Trophoblast cell (in vitro differentiated cells and primary cell): ENCODE measurements at regions not wholly inside any gene's neighbourhood (a gene's known extent, or its start where the extent isn't known, plus 50 kb on each side); places are given as distances from the start of the nearest gene placed in this dataset.

ENCODE experiments used
- DNase-seq, 2 donors: peaks; one replicate each; pipeline ENCODE4 v3.0.0-alpha.2; 2016
- H2AFZ ChIP-seq: 2 replicates; pipeline ENCODE4 v1.6.1; 2013; ENCODE audit warnings: low read length, moderate library complexity, mild to moderate bottlenecking; ENCODE audit not compliant: insufficient read depth, poor library complexity
- H2AK5ac ChIP-seq: 2 replicates; pipeline ENCODE4 v1.6.1; 2013; ENCODE audit warnings: mild to moderate bottlenecking, low read length
- H2BK120ac ChIP-seq: 2 replicates; pipeline ENCODE4 v1.6.1; 2013; ENCODE audit warnings: low read length, mild to moderate bottlenecking, moderate library complexity; ENCODE audit not compliant: insufficient read depth, poor library complexity
- H2BK12ac ChIP-seq: 2 replicates; pipeline ENCODE4 v1.6.1; 2013; ENCODE audit warnings: mild to moderate bottlenecking, low read length, moderate library complexity
- H2BK5ac ChIP-seq: 2 replicates; pipeline ENCODE4 v1.6.1; 2013; ENCODE audit warnings: low read length, low read depth, moderate library complexity, mild to moderate bottlenecking; ENCODE audit not compliant: poor library complexity
- H3K14ac ChIP-seq: 2 replicates; pipeline ENCODE4 v1.6.1; 2013; ENCODE audit warnings: mild to moderate bottlenecking, low read length
- H3K18ac ChIP-seq: 2 replicates; pipeline ENCODE4 v1.6.1; 2013; ENCODE audit warnings: mild to moderate bottlenecking, low read length
- H3K23ac ChIP-seq: 2 replicates; pipeline ENCODE4 v1.6.1; 2013; ENCODE audit warnings: low read length
- H3K27ac ChIP-seq: 2 replicates; pipeline ENCODE4 v1.5.1; 2013; ENCODE audit warnings: low read depth, mild to moderate bottlenecking, inconsistent platforms, low read length, moderate library complexity
- H3K27me3 ChIP-seq: 2 replicates; pipeline ENCODE4 v1.6.1; 2013; ENCODE audit warnings: inconsistent platforms, mild to moderate bottlenecking, low read length, moderate library complexity; ENCODE audit not compliant: insufficient read depth
- H3K36me3 ChIP-seq, 2 experiments: 1 replicate in 1 of 2; 2 replicates in 1 of 2; pipeline ENCODE4 v1.6.1; 2013; ENCODE audit warnings: low read length in 2 of 2, mild to moderate bottlenecking in 2 of 2, moderate library complexity in 1 of 2; ENCODE audit not compliant: insufficient read depth in 2 of 2, control insufficient read depth in 1 of 2
- H3K4ac ChIP-seq: 2 replicates; pipeline ENCODE4 v1.6.1; 2013; ENCODE audit warnings: low read depth, mild to moderate bottlenecking, low read length, moderate library complexity
- H3K4me1 ChIP-seq, 2 experiments: 1 replicate in 1 of 2; 2 replicates in 1 of 2; pipeline ENCODE4 v1.6.1; 2013; ENCODE audit warnings: low read length in 2 of 2, mild to moderate bottlenecking in 2 of 2, moderate library complexity in 1 of 2; ENCODE audit not compliant: insufficient read depth in 2 of 2, control insufficient read depth in 1 of 2
- H3K4me2 ChIP-seq: 2 replicates; pipeline ENCODE4 v1.6.1; 2013; ENCODE audit warnings: inconsistent platforms, mild to moderate bottlenecking, low read length, moderate library complexity
- H3K4me3 ChIP-seq: 2 replicates; pipeline ENCODE4 v1.5.1; 2013; ENCODE audit warnings: mild to moderate bottlenecking, low read depth, low read length, inconsistent platforms
- H3K79me1 ChIP-seq: one replicate; pipeline ENCODE4 v1.6.1; 2013; ENCODE audit warnings: low read length
- H3K79me2 ChIP-seq: 2 replicates; pipeline ENCODE4 v1.6.1; 2013; ENCODE audit warnings: low read length, mild to moderate bottlenecking; ENCODE audit not compliant: control insufficient read depth, insufficient read depth, poor library complexity
- H3K9ac ChIP-seq: 2 replicates; pipeline ENCODE4 v1.6.1; 2013; ENCODE audit warnings: mild to moderate bottlenecking, low read length
- H3K9me3 ChIP-seq: 2 replicates; pipeline ENCODE4 v1.6.1; 2013; ENCODE audit warnings: low read depth, mild to moderate bottlenecking, control low read depth, inconsistent platforms, low read length; ENCODE audit not compliant: insufficient read depth
- H4K12ac ChIP-seq: 2 replicates; pipeline ENCODE4 v1.6.1; 2013; ENCODE audit warnings: low read depth, mild to moderate bottlenecking, low read length, moderate library complexity
- H4K8ac ChIP-seq: 2 replicates; pipeline ENCODE4 v1.6.1; 2013; ENCODE audit warnings: low read depth, mild to moderate bottlenecking, low read length, moderate library complexity
- H4K91ac ChIP-seq: one replicate; pipeline ENCODE4 v1.6.1; 2013; ENCODE audit warnings: low read depth, mild to moderate bottlenecking, low read length, moderate library complexity
- WGBS: extraction: QIAGEN DNeasy Blood & Tissue Kit; methylation state at CpG from one replicate; pipeline ENCODE4 v1.1.7; 2013; ENCODE audit warnings: missing lambda C conversion rate; ENCODE audit not compliant: insufficient read length, insufficient coverage; ENCODE audit errors: extremely low coverage; 5-methylcytosine and 5-hydroxymethylcytosine counted together

GRCh38 chr5:85843535-85843934 lies 774.2 kb upstream of the COX7C start:
- Histone ChIP-seq H4K91ac (no peak overlapping the region), H3K9ac (peak overlapping the region; percentile 22), H3K14ac (no peak overlapping the region), H4K12ac (no peak overlapping the region), H3K18ac (no peak overlapping the region), H3K9me3 (peaks cover 1% of the 10 kb centered on the region), H4K8ac (no peak overlapping the region), H3K4me1 (no peaks in the 10 kb centered on the region), H2BK5ac (no peak overlapping the region), H3K79me1 (no peaks in the 10 kb centered on the region), H3K79me2 (no peaks in the 10 kb centered on the region), H3K4me3 (no peak overlapping the region), H3K36me3 (no peaks in the 10 kb centered on the region), H2AK5ac (no peak overlapping the region), H2BK12ac (no peak overlapping the region), H3K4me2 (no peak overlapping the region), H3K4ac (no peak overlapping the region), H2BK120ac (no peak overlapping the region), H2AFZ (no peak overlapping the region), H3K27me3 (no peaks in the 10 kb centered on the region), H3K23ac (no peak overlapping the region), H3K27ac (no peak overlapping the region)
- no CpG with 5 or more reads among the region's 11 CpGs for WGBS
- DNase-seq = no peak

GRCh38 chr5:85849411-85849810 lies 768.3 kb upstream of the COX7C start:
- no peak for DNase-seq
- H2AK5ac ChIP-seq = no peak overlapping the region
- no peak overlapping the region for H3K4me3 ChIP-seq
- no peak overlapping the region for H3K18ac ChIP-seq
- H3K27me3 ChIP-seq = no peaks in the 10 kb centered on the region
- H2BK120ac ChIP-seq = no peak overlapping the region
- no peak overlapping the region for H3K27ac ChIP-seq
- no peaks in the 10 kb centered on the region for H3K79me1 ChIP-seq
- no peak overlapping the region for H4K12ac ChIP-seq
- H3K14ac ChIP-seq = no peak overlapping the region
- no peak overlapping the region for H3K4ac ChIP-seq
- no CpG with 5 or more reads among the region's 4 CpGs for WGBS
- no peak overlapping the region for H3K4me2 ChIP-seq
- no peak overlapping the region for H3K9ac ChIP-seq
- no peak overlapping the region for H2BK12ac ChIP-seq
- no peaks in the 10 kb centered on the region for H3K36me3 ChIP-seq
- H4K91ac ChIP-seq = no peak overlapping the region
- H2BK5ac ChIP-seq = no peak overlapping the region
- peaks cover 3% of the 10 kb centered on the region for H3K9me3 ChIP-seq
- no peak overlapping the region for H4K8ac ChIP-seq
- H3K79me2 ChIP-seq = no peaks in the 10 kb centered on the region
- H2AFZ ChIP-seq = no peak overlapping the region
- no peaks in the 10 kb centered on the region for H3K4me1 ChIP-seq
- no peak overlapping the region for H3K23ac ChIP-seq

- Histone ChIP-seq H3K18ac (no peak overlapping the region), H4K91ac (no peak overlapping the region), H3K36me3 (no peaks in the 10 kb centered on the region), H3K79me1 (no peaks in the 10 kb centered on the region), H3K79me2 (no peaks in the 10 kb centered on the region), H3K27ac (no peak overlapping the region), H3K9me3 (no peaks in the 10 kb centered on the region), H3K4me1 (no peaks in the 10 kb centered on the region), H3K4me2 (no peak overlapping the region), H2BK12ac (no peak overlapping the region), H3K23ac (no peak overlapping the region), H3K14ac (no peak overlapping the region), H2AK5ac (no peak overlapping the region), H3K4me3 (no peak overlapping the region), H4K8ac (no peak overlapping the region), H2AFZ (no peak overlapping the region), H3K9ac (no peak overlapping the region), H2BK5ac (no peak overlapping the region), H2BK120ac (no peak overlapping the region), H4K12ac (no peak overlapping the region), H3K27me3 (no peaks in the 10 kb centered on the region), H3K4ac (no peak overlapping the region)
- no peak for DNase-seq
- WGBS = no CpG with 5 or more reads among the region's 3 CpGs
Measured at GRCh38 chr5:85865296-85865695, 752.4 kb upstream of the COX7C start.

- no peak overlapping the region for H4K8ac ChIP-seq
- H3K79me2 ChIP-seq = no peaks in the 10 kb centered on the region
- DNase-seq = no peak
- H3K14ac ChIP-seq = no peak overlapping the region
- no peak overlapping the region for H3K23ac ChIP-seq
- H3K4me3 ChIP-seq = no peak overlapping the region
- H4K91ac ChIP-seq = no peak overlapping the region
- H2BK12ac ChIP-seq = no peak overlapping the region
- no peak overlapping the region for H4K12ac ChIP-seq
- H3K18ac ChIP-seq = no peak overlapping the region
- no peak overlapping the region for H2AFZ ChIP-seq
- H3K4me2 ChIP-seq = no peak overlapping the region
- H3K9me3 ChIP-seq = no peaks in the 10 kb centered on the region
- no peak overlapping the region for H3K27ac ChIP-seq
- H3K4ac ChIP-seq = no peak overlapping the region
- H3K36me3 ChIP-seq = no peaks in the 10 kb centered on the region
- WGBS = no CpG with 5 or more reads among the region's 5 CpGs
- H2BK120ac ChIP-seq = no peak overlapping the region
- H3K27me3 ChIP-seq = no peaks in the 10 kb centered on the region
- H3K9ac ChIP-seq = no peak overlapping the region
- H3K79me1 ChIP-seq = no peaks in the 10 kb centered on the region
- H3K4me1 ChIP-seq = no peaks in the 10 kb centered on the region
- H2BK5ac ChIP-seq = no peak overlapping the region
- H2AK5ac ChIP-seq = no peak overlapping the region
Measured at GRCh38 chr5:85868070-85868469, 749.7 kb upstream of the COX7C start.
